Neural cell (in vitro differentiated cells): ENCODE measurements at regions not wholly inside any gene's neighbourhood (a gene's known extent, or its start where the extent isn't known, plus 50 kb on each side); places are given as distances from the start of the nearest gene placed in this dataset.

Source experiments
- H2AFZ ChIP-seq: fragments of 200-600, 300-800 bp; sonication (generic), shearing (Covaris generic); 2 replicates; pipeline ENCODE4 v1.6.0; 2014; ENCODE audit warnings: low read depth, mild to moderate bottlenecking, antibody characterized with exemption, low read length, moderate library complexity
- H3F3A ChIP-seq: fragments of 200-600 bp; shearing (Covaris generic); 2 replicates; pipeline ENCODE4 v1.6.1; 2016; ENCODE audit warnings: mild to moderate bottlenecking, moderate library complexity, mixed read lengths, antibody characterized with exemption, low read length; ENCODE audit not compliant: insufficient read depth, poor library complexity, severe bottlenecking
- H3K27ac ChIP-seq: fragments of 200-600, 300-800 bp; sonication (generic), shearing (Covaris generic); 2 replicates; pipeline ENCODE4 v1.5.1; 2014; ENCODE audit warnings: mild to moderate bottlenecking, low read length, moderate library complexity
- H3K27me3 ChIP-seq: fragments of 300-800, 200-600 bp; sonication (generic), shearing (Covaris generic); 2 replicates; pipeline ENCODE4 v1.6.0; 2014; ENCODE audit warnings: mild to moderate bottlenecking, low read depth, low read length, moderate library complexity; ENCODE audit not compliant: insufficient read depth
- H3K36me3 ChIP-seq: fragments of 300-800, 200-600 bp; sonication (generic), shearing (Covaris generic); 2 replicates; pipeline ENCODE4 v1.5.1; 2014; ENCODE audit warnings: mild to moderate bottlenecking, antibody characterized with exemption, low read length, moderate library complexity; ENCODE audit not compliant: insufficient read depth
- H3K4me2 ChIP-seq: fragments of 300-800, 200-600 bp; sonication (generic), shearing (Covaris generic); 2 replicates; pipeline ENCODE4 v1.6.0; 2014; ENCODE audit warnings: mild to moderate bottlenecking, low read length
- H3K4me3 ChIP-seq: fragments of 300-800, 200-600 bp; sonication (generic), shearing (Covaris generic); 2 replicates; pipeline ENCODE4 v1.5.1; 2014; ENCODE audit warnings: mild to moderate bottlenecking, low read length, moderate library complexity
- H3K79me2 ChIP-seq: fragments of 200-600 bp; shearing (Covaris generic); replicated peaks from 2 replicates; pipeline ENCODE4 v1.6.0; 2014; ENCODE audit warnings: mild to moderate bottlenecking, low read length, moderate library complexity; ENCODE audit not compliant: insufficient read depth
- H3K9ac ChIP-seq: fragments of 300-800, 200-600 bp; sonication (generic), shearing (Covaris generic); 2 replicates; pipeline ENCODE4 v1.6.1; 2016; ENCODE audit warnings: mild to moderate bottlenecking, low read length, mixed read lengths
- H3K9me2 ChIP-seq: fragments of 200-600 bp; shearing (Covaris generic); 2 replicates; pipeline ENCODE4 v1.6.1; 2016; ENCODE audit warnings: mild to moderate bottlenecking, low read length, mixed read lengths; ENCODE audit not compliant: insufficient read depth
- H3K9me3 ChIP-seq: fragments of 200-600, 300-800 bp; sonication (generic), shearing (Covaris generic); 2 replicates; pipeline ENCODE4 v1.6.1; 2016; ENCODE audit warnings: mild to moderate bottlenecking, mixed run types, low read length, moderate library complexity, mixed read lengths
- H4K20me1 ChIP-seq: fragments of 200-600 bp; shearing (Covaris generic); 2 replicates; pipeline ENCODE4 v1.6.1; 2016; ENCODE audit warnings: mild to moderate bottlenecking, mixed run types; ENCODE audit not compliant: insufficient read depth
- EP300 ChIP-seq: fragments of 450-650 bp; conservative IDR thresholded peaks from 2 replicates; pipeline ENCODE4 v1.6.1; 2014; ENCODE audit warnings: antibody characterized with exemption, mild to moderate bottlenecking, moderate library complexity; ENCODE audit not compliant: poor library complexity, severe bottlenecking
- EZH2 ChIP-seq: fragments of 200-600, 300-800 bp; shearing (Covaris generic), sonication (generic); IDR thresholded peaks from 2 replicates; pipeline ENCODE4 v1.6.1; 2014; ENCODE audit warnings: antibody characterized with exemption, low read length, borderline replicate concordance, mild to moderate bottlenecking; ENCODE audit not compliant: insufficient read depth, poor library complexity, severe bottlenecking
- MXI1 ChIP-seq: fragments of 450-650 bp; conservative IDR thresholded peaks from 2 replicates; pipeline ENCODE4 v1.6.1; 2014; ENCODE audit warnings: antibody characterized with exemption, mild to moderate bottlenecking; ENCODE audit not compliant: poor library complexity, severe bottlenecking
- POLR2AphosphoS5 ChIP-seq: IDR thresholded peaks from 2 replicates; pipeline ENCODE4 v1.6.1; 2012
- RAD21 ChIP-seq: fragments of 450-650 bp; conservative IDR thresholded peaks from 2 replicates; pipeline ENCODE4 v1.6.1; 2014; ENCODE audit warnings: antibody characterized with exemption, mild to moderate bottlenecking, moderate library complexity
- SMC3 ChIP-seq: fragments of 450-650 bp; conservative IDR thresholded peaks from 2 replicates; pipeline ENCODE4 v1.6.1; 2014; ENCODE audit warnings: antibody characterized with exemption, mild to moderate bottlenecking, moderate library complexity; ENCODE audit not compliant: poor library complexity
- TAF1 ChIP-seq: IDR thresholded peaks from 2 replicates; pipeline ENCODE4 v1.6.1; 2012; ENCODE audit warnings: low read depth
- TF ChIP-seq, protein P1 (sequence below): fragments of 450-650 bp; IDR thresholded peaks from 2 replicates; pipeline ENCODE4 v1.5.1; 2014; ENCODE audit warnings: antibody characterized with exemption, mild to moderate bottlenecking, moderate library complexity; ENCODE audit not compliant: poor library complexity, severe bottlenecking
- TF ChIP-seq, protein P2 (sequence below): IDR thresholded peaks from 2 replicates; pipeline ENCODE4 v1.6.1; 2012; ENCODE audit warnings: borderline replicate concordance

DNA sequence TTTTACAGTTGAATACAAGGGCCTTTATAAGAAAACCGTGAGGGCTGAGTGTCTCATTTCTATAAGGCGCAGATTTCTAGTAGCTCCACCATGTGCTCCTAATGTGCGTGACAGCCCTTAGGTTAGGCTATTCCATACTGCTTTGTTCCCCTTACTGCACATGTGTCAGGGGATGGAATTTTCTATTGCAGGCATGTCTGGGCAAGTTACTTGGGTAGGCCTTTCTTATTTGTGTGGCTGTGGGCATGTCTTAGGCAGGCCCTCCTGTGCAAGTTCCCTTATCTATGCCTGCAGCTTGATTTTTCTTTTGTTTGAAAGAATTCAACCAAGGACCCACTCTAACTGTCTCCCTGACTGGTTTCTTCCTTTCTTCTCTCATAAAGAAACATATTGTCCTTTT lies 434.2 kb upstream of the CNTN3 start:
- Histone ChIP-seq H3K9me2 (no peaks in the 10 kb centered on the region), H3F3A (no peaks in the 10 kb centered on the region), H3K9ac (no peak overlapping the region), H3K27ac (no peak overlapping the region), H3K27me3 (no peaks in the 10 kb centered on the region), H3K9me3 (no peaks in the 10 kb centered on the region), H3K79me2 (no peaks in the 10 kb centered on the region), H3K4me3 (no peak overlapping the region), H3K4me2 (no peak overlapping the region), H4K20me1 (no peaks in the 10 kb centered on the region), H2AFZ (no peak overlapping the region), H3K36me3 (no peaks in the 10 kb centered on the region)
- no peak for TF ChIP-seq TAF1
- no peak for TF ChIP-seq MXI1
- TF ChIP-seq RAD21, result no peak
- TF ChIP-seq, protein P1, sequence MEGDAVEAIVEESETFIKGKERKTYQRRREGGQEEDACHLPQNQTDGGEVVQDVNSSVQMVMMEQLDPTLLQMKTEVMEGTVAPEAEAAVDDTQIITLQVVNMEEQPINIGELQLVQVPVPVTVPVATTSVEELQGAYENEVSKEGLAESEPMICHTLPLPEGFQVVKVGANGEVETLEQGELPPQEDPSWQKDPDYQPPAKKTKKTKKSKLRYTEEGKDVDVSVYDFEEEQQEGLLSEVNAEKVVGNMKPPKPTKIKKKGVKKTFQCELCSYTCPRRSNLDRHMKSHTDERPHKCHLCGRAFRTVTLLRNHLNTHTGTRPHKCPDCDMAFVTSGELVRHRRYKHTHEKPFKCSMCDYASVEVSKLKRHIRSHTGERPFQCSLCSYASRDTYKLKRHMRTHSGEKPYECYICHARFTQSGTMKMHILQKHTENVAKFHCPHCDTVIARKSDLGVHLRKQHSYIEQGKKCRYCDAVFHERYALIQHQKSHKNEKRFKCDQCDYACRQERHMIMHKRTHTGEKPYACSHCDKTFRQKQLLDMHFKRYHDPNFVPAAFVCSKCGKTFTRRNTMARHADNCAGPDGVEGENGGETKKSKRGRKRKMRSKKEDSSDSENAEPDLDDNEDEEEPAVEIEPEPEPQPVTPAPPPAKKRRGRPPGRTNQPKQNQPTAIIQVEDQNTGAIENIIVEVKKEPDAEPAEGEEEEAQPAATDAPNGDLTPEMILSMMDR, result no peak
- TF ChIP-seq EP300, result no peak

DNA sequence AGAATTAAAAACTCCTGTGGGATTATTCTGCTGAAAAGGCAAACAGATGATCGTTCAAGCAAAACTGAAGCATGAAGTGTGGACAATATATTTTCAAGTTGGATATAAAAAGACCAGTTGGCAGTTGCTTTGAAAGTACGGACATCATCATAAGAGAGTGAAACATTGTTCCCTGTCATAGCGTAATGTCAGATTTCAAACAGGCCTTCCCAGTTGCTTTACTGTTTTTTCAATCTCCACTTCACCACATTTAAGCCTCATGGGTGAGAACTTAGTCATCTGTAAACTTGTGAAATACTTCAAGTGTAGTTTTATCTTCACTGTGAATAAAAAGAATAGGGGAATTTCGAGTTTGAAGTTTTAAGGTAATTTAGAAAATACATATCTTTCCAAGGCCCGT lies 435.1 kb upstream of the CNTN3 start:
- TF ChIP-seq EP300 (no peak), TAF1 (no peak), EZH2 (no peak)
- H3K9ac ChIP-seq, result no peak overlapping the region
- H3K9me3 ChIP-seq, result no peaks in the 10 kb centered on the region

DNA sequence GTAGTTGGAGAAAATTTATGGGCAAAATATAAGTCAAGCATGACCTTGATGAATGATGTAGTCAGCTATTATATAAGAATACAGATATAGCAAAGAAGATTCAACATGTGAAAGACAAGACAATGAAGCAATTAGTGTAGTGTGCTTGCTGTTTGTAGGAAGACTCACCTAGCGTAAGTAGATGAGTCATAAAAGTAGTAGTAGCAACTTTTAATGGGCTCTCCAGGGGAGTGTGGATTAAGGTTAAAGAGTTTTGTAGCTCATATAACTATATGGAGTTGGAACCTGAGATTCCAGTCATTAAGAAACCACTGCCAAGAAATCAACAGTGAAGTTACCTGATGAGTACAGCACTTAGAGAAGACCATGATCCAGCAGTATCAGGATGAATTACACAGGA lies 444.7 kb upstream of the CNTN3 start:
- Histone ChIP-seq H4K20me1 (no peaks in the 10 kb centered on the region), H3K79me2 (no peaks in the 10 kb centered on the region), H3K9me2 (no peaks in the 10 kb centered on the region), H3K27me3 (no peaks in the 10 kb centered on the region), H3K9ac (no peak overlapping the region), H3K27ac (no peak overlapping the region), H3K4me2 (no peak overlapping the region), H3F3A (no peaks in the 10 kb centered on the region), H3K9me3 (no peaks in the 10 kb centered on the region), H2AFZ (no peak overlapping the region), H3K4me3 (no peak overlapping the region), H3K36me3 (no peaks in the 10 kb centered on the region)
- no peak for TF ChIP-seq EZH2
- TF ChIP-seq, protein P1, result no peak
- TF ChIP-seq SMC3, result no peak
- TF ChIP-seq, protein P2, sequence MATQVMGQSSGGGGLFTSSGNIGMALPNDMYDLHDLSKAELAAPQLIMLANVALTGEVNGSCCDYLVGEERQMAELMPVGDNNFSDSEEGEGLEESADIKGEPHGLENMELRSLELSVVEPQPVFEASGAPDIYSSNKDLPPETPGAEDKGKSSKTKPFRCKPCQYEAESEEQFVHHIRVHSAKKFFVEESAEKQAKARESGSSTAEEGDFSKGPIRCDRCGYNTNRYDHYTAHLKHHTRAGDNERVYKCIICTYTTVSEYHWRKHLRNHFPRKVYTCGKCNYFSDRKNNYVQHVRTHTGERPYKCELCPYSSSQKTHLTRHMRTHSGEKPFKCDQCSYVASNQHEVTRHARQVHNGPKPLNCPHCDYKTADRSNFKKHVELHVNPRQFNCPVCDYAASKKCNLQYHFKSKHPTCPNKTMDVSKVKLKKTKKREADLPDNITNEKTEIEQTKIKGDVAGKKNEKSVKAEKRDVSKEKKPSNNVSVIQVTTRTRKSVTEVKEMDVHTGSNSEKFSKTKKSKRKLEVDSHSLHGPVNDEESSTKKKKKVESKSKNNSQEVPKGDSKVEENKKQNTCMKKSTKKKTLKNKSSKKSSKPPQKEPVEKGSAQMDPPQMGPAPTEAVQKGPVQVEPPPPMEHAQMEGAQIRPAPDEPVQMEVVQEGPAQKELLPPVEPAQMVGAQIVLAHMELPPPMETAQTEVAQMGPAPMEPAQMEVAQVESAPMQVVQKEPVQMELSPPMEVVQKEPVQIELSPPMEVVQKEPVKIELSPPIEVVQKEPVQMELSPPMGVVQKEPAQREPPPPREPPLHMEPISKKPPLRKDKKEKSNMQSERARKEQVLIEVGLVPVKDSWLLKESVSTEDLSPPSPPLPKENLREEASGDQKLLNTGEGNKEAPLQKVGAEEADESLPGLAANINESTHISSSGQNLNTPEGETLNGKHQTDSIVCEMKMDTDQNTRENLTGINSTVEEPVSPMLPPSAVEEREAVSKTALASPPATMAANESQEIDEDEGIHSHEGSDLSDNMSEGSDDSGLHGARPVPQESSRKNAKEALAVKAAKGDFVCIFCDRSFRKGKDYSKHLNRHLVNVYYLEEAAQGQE, result no peak
- TF ChIP-seq RAD21, result no peak
- TF ChIP-seq EP300, result no peak
- TF ChIP-seq POLR2AphosphoS5, result no peak
- TF ChIP-seq TAF1, result no peak
- no peak for TF ChIP-seq MXI1

More for the DNA sequence above, 435.1 kb upstream of the CNTN3 start:
- no peak overlapping the region for H2AFZ ChIP-seq
- no peaks in the 10 kb centered on the region for H3K36me3 ChIP-seq
- H3F3A ChIP-seq, result no peaks in the 10 kb centered on the region
- no peak overlapping the region for H3K4me2 ChIP-seq
- no peaks in the 10 kb centered on the region for H3K9me2 ChIP-seq
- no peaks in the 10 kb centered on the region for H4K20me1 ChIP-seq
- no peak overlapping the region for H3K4me3 ChIP-seq
- H3K27me3 ChIP-seq, result no peaks in the 10 kb centered on the region
- no peaks in the 10 kb centered on the region for H3K79me2 ChIP-seq
- no peak overlapping the region for H3K27ac ChIP-seq
